ENCODE measurements at regions not wholly inside any gene's neighbourhood (a gene's known extent, or its start where the extent isn't known, plus 50 kb on each side); places are given as distances from the start of the nearest gene placed in this dataset.
A peak's percentile ranks its signal among the peaks of the same experiment; 100 is the strongest.

DNA sequence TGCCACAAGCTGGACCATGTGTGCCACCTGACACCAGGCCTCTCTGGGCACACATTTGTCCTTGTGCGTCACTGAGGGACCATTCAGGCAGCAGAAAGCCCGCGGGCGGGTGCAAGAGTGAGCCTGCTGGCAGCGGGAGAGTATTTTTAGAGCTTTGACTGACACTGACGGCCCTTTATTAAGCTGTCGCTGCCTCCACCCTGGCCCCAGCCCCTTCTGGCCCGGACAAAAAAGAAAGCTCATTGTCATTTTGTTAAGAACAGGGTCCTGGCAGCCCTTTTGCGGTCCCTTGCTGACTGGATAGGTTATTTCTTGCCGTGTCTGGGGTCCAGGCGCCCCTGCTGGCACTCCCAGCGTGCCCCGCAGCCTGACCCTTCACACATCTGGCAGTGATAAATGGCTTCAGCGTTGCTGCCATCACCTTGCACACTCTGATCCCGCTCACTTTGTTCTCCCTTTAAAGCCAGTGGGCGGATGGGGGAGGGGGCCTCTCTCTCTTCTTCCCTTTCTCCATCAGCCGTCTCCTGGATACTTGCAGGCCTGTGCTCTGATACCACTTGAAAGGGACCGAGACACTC is 78.4 kb upstream of the NKD1 start:
- DNase-seq (ENCODE audit: low spot score), result peak; percentile 80

GRCh38 chr16:50469121-50469743 is 79.0 kb upstream of the NKD1 start:
- DNase-seq (ENCODE audit: low spot score), result peak; percentile 64

- no peak for DNase-seq (ENCODE audit: low spot score)
Measured at GRCh38 chr16:50468749-50469078, 79.5 kb upstream of the NKD1 start.

GRCh38 chr16:50467943-50468748 is 80.0 kb upstream of the NKD1 start:
- DNase-seq (ENCODE audit: low spot score), result peak; percentile 68

DNA sequence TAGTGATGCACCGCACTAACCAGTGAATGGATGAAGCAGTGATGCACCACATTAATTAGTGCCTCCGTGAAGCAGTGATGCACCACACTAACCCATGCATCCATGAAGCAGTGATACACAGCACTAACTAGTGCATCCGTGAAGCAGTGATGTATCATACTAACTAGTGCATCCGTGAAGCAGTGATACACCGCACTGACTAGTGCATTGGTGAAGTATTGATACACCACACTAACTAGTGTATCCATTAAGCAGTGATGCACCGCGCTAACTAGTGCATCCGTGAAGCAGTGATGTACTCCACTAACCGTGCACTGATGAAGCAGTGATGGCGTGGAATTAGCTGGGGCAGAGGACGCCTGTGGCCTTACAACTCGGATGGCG is 80.6 kb upstream of the NKD1 start:
- peak; percentile 59 for DNase-seq (ENCODE audit: low spot score)

GRCh38 chr16:50466170-50466569 is 82.0 kb upstream of the NKD1 start:
- peak; percentile 39 for DNase-seq (ENCODE audit: low spot score)

DNA sequence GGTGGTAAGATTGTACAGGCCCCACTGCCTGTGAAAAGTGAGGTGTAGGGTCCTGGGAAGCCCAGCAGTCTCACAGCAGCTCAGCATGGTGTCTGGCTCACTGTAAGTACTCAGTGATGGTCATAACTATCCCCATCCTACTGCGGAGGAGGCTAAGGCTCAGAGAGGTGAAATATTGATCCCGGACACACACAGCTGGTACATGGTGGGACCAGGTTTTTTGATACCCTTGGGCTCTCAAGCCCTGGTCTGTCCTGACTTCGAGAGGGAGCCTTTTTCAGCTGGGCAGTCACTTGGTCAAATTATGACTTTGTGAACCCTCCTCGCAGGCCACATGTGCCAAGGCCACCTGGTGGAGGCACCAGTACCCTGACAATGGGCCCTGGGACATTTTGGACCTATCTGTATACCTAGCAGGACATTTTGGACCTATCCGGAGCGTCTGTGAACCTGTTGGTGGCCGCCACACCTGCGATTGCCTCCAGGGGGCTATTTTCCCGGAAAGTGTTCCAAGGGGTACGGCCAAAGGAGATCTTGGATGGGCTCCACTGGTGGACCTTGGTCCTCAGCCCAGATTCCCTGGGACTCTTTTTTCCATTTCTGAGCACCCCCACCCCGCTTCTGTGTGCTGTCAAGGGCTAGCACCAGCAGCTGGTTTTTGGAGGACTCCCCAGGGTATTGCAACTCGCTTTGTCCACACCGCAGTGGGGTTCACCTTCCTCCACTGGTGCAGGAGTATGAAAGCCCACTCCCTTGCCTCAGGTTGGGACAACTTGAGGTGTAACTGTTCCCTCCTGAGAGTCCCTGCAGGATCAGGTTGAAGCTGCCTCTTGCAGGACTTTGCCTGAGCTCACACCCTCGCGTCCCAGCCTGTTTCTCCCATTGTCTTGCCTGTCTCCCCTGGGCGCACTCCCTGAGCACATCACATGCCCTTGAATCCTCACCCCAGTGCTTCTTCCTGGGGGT is 83.6 kb upstream of the NKD1 start:
- DNase-seq (ENCODE audit: low spot score), result peak; percentile 84

DNA sequence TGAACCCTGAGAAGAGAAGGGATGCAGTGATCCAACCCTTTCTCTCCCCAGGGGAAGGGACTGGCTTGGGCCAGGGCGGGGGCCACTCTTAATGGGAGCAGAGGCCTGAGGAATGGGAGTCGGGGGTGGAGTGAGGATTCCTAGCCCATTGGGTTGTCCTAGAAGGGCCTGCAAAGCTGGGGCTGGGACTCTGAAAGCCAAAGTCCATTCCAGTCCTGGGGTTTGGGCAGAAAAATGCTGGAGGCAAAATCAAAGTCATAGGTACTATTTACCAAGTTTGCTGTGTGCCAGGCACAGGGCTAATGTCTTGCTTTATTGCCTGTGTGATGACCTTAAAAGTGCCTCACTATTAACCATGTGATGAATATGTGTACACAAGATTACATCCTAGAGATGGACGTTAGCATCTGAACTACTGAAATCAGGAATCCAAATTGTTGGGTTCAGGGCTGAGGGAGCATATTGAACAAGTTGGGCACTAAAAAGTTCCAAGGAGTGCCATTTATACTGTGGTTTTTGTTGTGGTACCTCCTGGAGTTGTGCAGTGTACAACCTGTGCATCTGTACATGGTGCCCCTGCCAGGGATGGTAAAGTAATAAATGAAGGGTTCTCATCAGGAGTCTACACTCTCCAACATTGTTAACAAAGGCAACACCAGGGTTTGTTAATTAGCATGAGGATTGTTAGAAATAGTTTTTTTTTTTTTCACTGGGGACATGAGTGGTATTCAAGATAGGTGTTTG is 84.4 kb upstream of the NKD1 start:
- DNase-seq (ENCODE audit: low spot score), result peak; percentile 81

DNA sequence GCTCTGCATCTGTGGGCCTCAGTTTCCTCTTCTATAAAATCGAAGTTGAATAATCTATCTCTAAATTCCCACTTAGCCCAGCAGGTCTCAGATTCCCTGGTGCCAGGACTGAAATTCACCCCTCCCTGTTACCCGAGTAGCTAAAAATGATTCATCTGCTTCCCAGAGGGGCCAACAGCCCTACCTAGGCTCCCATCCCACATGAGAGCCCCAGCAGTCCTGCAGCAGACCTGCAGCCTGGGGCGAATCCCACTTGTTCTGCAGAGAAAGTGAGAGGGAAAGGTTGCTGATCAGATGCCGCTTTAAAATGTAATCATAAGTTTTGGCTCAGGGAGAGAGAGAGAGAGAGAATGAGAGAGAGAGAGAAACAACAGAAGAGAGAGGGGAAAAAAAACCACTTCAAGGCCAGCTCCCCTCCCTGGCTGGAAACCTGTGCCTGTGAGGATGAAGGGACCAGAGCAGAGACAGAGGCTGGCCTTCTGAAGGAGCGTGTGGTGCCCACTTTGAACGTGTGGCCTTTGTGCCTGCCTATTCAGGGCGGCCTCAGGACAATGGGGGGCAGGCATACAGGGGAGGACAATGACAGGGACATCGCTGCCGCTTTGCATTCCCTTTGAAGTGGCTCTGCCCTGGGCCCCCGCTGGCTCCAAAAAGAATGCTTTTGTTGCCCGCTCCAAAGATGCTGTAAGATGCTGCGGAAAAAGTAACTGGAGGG is 85.2 kb upstream of the NKD1 start:
- peak; percentile 47 for DNase-seq (ENCODE audit: low spot score)

DNA sequence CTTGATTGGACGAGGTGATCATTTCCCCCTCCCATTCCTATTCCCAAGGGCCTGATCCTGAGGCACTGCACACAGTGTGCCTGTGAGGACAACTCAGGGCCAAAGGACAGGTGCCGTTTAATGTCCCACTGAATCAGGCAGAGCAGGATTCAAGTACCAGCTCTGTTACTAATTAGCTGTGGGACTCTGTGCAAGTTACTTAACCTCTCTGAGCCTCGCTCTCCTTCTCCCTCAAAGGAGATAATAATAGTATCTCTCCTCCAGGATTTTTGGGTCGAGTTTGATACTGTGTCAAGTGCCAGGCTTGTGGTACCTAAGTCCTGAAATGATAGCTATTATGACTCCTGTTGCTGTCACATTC is 86.8 kb upstream of the NKD1 start:
- DNase-seq (ENCODE audit: low spot score), result no peak

DNA sequence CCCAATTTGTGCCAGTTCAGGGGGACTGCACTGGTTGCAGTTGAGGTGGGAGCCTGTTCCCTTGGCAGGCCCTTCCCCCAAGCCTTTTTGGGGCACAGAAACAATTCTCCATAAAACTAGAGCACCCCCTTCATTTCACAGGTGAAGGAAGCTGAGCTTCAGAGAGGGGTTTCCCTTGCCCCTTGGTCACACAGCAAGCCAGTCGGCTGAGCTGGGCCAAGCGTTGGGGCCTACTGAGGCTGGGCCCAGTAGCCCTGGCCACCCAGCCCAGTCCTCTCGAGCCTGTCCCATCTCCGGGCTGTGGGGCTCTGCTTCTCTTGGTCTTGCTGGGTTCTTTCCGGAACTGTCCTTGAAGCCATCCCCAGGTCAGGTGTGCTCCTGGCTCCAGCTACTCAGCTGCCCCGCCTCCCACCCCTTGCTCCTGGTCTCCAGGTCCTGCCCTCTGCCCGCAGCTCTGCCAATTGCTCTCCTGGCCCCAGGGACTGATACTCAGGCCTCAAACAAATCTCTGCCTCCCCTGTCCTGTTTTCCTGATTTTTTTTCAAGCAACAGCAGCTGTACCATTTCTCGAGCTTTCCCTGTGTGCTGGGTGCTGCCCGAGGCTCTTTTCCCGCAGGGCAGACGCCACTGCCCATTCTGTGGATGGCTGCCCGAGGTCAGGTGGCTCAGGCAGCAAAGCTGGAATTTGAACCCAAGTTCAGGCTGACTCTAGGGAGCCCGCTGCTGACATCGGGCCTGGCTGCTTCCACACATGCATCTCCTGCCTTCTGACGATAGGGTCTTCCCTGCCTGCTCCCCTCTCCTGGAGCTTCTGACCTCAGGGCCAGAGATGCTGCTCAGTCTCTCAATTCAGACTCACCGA is 87.4 kb upstream of the NKD1 start:
- peak; percentile 71 for DNase-seq (ENCODE audit: low spot score)

GRCh38 chr16:50459496-50460080 is 88.6 kb upstream of the NKD1 start:
- peak; percentile 43 for DNase-seq (ENCODE audit: low spot score)

DNA sequence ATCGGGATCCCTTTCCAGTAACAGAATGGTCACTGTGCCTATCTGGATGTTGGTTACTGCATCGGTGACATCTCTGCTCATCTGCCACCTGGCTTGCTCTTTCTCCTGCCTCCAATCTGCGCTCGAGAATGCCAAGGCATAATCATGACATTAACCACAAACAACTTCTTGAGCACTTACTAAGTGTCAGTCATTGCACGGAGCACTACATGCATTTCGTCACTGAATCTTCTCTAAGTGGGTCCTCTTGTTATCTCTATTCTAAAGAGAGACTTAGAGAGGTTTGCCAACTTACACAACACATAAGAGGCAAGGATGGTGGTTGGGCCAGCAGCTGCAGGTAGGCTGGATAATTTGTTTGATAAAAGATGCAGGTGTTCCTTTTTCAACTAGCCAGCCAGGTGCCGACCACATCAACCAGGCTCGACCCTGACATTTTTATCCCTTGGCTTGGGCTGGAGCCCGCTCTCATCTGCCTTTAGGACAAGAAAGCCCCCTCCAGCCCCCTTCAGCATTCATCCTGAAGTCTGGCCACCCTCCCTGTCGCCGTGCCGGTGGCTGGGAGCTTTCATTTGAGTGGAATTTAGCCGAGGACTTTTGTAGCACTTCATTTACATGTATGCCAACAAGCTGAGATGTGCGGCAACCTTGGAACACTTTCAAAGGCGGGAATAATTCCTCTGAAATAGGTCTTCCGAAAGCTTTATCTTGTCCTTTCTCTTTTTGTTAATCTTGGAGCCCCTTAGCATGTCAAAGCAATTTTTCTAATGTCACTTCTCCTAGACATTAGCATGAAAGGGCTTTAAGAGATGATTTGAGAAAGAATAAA is 89.3 kb upstream of the NKD1 start:
- DNase-seq (ENCODE audit: low spot score), result peak; percentile 60

DNA sequence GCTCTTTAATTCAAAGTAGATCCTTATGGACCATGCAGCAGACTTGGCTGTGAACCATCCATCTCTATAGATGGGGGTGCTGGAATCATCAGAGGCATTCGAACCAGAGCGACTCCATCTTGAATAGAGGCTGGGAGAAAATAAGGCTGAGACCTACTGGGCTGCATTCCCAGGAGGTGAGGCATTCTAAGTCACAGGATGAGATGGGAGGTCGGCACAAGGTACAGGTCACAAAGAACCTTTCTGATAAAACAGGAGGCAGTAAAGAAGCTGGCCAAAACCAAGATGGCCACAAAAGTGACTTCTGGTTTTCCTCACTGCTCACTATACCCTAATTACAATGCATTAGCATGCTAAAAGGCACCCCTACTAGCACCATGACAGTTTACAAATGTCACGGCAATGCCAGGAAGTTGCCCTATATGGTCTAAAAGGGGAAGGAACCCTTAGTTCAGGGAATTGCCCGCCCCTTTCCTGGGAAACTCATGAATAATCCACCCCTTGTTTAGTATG is 89.2 kb upstream of the BRD7 start:
- DNase-seq (ENCODE audit: low spot score), result no peak

DNA sequence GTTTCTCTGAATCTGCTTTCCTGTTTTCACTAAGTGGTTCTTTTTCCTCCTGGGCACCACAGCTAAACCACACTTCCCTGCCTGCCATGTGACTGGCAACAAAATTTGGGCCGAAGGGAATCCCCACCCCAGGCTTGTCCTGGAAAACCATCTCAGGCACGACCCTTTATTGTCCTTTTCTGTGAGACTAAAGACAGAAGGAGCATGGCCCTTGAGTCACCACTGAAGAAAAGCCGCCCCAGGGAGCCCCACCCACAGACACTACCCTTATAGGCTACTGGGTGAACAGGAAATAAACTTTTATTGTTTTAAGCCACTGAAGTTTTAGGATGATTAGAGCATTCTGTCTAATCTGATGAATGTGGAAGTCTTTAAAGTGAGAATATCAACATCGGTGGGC is 88.6 kb upstream of the BRD7 start:
- DNase-seq (ENCODE audit: low spot score), result peak; percentile 49

- DNase-seq (ENCODE audit: low spot score), result peak; percentile 71
Measured at GRCh38 chr16:50455288-50455845, 86.6 kb upstream of the BRD7 start.

- no peak for DNase-seq (ENCODE audit: low spot score)
Measured at GRCh38 chr16:50453446-50453845, 84.7 kb upstream of the BRD7 start.
